AG08396 (cell line): ENCODE measurements at regions not wholly inside any gene's neighbourhood (a gene's known extent, or its start where the extent isn't known, plus 50 kb on each side); places are given as distances from the start of the nearest gene placed in this dataset.

ENCODE experiments used
- DNase-seq: peaks from one replicate; pipeline ENCODE4 v3.0.0; 2012; ENCODE audit warnings: low spot score, mixed read lengths

DNA sequence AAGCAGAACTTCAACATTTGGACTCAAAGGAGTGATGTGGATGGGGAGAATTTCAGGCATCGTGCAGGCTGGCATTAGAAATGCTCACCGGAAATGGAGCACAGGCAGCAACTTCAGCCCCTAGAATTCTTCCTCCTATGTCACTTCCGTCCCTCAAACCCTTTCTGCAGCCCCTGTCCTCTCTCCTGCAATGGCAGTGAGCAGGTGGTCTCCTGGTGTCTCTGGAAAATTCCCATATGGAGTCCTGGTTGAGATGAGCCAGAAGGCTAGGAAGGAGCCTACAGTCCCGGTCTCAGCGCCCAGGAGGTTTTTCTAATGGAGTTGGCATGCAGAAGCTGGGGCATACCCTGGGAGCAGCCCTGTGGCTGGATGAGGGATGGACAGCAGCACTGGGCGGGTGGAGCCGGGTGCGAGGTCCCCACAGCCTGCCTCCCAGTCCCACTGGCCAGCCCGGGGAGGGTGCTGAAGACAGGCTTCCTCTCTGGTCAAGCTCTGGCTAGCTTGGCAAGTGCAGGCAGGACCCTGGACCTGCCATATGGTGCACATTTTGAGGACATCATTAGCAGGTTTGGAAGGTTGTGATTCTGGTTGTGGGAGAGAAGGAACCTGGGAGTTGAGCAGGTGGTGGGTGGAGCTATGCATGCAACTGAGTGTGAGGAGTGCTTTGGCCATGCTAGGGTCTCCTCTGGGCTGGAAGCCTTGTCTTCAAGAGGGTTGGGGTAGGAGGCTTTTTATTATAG is 59.8 kb upstream of the B3GAT1 start:
- no peak for DNase-seq

DNA sequence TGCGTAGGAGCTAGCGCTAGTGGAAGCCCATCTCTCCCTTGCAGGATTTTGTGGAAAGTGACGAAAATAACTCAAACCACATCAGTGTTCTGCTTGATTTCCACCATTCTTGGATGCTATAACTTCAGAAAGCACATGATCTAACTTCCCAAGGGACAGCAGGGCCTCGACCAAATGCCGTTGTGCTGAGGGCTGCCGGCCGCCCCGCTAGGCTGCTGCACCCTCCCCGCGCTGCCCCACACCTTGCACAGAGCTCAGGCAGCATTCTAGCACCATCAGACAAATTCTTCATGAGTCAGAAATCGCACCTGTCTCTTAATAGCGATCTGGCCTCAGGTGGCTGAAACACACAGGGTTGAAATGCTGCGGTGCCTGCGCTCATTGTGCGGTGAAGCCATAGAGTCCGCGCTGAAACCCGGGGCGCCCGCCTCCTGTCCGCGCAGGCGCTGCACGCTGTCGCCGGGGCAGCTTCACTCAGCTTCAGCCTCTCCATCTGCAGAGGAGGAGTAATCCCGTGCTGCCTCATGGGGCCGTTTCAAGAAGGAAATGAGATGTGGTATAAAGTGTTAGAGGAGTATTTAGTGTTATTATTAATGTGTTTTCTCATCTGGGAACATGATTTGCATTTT is 59.2 kb upstream of the B3GAT1 start:
- no peak for DNase-seq

DNA sequence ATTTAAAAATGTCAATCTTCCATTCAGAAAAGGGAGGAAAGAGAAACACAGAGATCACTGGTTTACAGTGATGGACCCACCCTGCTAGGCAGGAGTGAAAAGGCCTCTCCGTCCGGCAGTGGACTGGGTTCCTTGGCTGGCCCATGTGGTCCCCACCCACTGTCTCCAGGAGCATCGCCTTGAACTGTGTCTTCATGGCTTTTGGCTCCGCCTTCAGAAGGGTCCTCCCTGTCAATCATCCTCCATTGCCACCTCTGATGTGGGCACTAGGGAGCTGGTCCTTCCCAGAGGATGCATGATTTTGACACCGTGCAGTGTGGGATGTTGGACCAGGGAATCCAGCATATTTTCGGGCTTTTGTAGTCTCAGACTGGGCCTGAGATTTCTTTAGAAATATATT is 58.2 kb upstream of the B3GAT1 start:
- no peak for DNase-seq

DNA sequence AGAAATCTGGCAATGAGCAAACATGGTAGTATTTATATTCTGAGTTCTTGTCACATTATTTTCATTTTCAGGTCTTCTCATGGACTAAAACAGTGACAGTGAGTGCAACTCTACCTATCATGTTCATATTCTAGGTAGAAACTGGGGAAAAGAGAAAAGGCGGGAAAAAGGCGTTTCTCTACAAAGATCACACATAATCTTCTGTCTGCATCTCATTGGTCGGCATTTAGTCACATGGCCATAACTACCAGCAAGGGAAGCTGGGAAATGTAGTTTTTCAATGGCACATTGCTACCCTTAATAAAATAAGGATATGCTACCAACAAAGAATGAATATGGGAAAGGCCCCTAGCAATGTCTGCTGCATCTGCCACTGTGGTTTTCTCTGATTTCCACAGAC is 57.6 kb upstream of the B3GAT1 start:
- peak; percentile 24 for DNase-seq

DNA sequence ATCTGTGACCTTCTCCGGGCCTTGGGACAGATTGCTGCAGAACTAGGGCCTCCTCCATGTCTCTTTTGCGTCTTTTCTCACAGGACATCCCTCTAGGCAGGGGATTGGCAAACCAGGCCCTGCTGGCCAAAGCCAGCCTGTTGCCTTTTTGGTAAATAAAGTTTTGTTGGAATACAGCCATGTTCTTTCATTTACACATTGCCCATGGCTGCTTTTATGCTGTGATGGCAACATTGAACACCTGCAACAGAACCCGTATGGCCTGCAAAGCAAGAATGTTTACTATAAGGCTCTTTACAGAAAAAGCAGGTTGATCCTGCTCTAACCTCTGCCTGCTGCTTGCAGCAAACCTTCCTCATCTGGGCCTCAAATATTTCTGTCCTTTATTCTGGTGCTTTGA is 56.8 kb upstream of the B3GAT1 start:
- DNase-seq: no peak

DNA sequence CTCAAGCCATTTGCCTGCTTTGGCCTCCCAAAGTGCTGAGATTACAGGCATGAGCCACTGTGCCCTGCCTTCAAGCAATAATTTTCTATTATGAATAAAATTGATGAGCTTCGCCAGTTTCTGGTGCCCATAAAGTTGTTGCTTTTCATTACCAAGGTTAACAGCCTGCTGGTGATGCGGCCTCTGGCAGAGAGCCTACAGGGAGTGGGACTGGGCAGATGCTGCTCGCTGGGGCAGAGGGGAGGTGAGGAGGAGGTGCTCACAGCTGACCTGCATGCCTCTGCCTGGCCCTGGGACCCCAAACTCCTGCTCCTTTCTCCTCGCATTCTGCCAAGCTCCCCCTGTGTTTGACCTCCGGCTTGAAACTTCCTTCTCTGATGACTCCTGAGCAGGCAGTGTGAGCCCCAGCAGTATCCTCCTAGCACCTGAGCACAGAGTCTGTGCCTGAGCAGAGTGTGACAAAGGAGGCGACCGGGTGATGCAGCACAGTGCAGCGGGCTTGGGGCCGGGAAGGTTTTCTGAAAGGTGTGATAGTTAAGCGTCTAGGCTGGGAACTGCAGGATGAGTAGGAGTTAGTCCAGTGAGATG is 56.1 kb upstream of the B3GAT1 start:
- DNase-seq: no peak

DNA sequence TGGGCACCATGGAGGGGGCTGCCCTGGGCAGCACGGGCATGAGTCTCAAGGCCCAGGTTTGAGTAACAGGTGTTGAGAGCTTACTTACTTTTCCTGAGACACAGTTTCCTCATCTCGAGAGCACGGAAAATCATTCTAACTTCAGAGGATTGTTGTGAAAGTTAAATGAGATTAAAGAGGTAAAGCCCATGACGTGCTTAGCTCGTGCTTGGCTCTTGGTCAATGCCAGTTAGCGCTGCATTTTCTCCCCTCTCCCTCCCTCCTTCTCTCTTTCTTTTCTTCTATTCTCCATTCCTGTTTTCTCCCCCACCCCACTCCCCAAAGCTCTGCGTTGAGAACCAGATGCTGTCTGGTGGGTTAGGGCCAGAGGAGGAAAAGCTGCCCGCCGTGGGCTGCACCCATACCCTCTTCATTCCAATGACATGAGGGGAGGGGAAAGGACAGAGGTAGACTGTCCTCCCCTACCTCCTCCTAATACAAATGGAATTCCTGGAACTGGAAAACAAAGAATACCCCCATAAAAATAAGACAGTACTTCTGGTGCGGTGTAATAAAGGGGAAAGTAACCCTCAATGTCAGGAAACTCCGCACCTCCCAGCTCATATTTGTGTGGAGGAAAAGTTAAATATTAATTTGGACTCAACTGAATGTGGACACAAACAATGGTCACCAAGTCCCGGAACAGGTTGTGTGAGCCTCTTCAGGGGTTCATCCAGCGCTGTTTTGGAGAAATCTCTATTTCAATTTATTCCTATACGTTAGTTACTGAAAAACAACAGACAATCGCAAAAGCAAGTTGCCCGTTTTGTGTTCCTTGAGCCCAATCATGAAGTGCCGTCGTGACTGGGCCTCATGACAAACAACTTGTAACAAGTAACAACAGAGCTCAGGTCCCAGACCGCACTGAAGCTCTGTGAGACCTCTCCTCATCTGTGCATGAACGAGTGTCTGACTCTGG is 54.8 kb upstream of the B3GAT1 start:
- DNase-seq: no peak

DNA sequence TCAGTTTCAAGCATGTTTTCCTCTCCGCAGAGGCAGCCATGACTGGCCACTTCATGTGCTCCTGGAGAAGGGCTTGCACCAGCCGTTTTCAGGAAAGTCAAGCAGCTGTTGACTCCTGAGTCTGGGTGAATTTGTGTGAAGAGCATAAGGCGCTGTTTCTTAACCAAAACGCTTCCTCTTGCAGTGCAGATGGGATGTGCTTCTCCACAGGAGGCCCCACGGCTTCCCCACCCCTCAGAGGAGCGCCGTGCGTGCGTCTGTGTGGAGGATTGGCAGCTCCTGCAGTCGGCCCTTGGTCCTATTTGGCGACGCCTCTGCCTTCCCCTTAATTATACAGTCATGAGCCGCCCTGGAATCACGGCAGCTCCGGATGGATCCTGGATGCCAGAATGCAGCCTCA is 54.1 kb upstream of the B3GAT1 start:
- DNase-seq: no peak

DNA sequence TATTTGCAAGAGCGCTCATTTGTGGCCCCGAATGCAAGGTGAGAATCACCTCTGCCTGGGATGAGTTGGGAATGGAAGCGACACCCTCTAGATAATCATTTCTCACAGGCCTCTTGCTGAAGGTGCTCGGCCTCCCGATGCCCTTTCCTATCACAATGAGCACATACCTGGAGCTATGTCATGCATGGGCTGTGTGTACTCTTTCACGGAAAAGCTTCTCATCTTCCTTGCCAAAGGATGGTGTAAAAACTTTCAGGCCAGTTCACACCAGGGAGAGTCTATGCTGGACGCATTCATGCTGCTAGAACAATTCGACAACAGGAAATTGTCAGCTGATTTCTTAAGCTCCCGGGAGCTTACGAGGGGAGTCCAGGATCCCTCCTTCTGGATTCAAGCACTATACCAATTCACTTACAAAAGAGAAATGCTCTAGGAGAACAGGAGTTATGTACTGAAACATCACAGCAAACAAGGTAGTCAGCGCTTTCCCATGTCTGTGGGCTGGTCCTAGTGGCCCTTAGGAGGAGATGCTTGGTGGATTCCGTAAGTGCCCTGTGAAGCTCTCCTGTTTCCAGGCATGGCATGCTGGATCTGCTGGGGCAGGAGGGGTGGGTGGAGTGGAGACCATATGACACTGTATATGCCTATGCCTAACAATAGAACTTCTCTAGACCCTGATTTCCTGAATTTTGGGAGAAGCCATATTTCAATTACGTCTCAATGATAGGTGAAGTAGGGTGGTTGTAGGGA is 53.1 kb upstream of the B3GAT1 start:
- DNase-seq: no peak

DNA sequence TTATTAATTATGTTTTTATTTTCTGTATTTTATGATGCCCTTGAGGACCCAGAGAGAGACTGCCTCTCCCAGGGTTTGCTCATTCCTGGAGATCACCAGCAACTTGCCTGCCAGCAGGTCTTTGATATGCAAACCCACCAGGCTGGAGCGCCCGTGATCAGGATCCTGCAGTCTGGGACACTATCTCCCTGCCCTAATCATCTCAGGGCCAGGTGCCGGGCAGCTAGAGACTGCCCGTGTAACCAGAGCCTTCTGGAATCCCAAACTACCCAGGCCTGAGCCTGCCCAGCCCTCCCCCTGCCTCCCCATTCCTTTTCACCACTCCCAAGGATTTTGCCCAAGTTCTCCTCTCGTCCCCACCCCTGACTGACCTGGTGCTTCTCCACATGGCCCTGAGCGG is 52.2 kb upstream of the B3GAT1 start:
- no peak for DNase-seq

DNA sequence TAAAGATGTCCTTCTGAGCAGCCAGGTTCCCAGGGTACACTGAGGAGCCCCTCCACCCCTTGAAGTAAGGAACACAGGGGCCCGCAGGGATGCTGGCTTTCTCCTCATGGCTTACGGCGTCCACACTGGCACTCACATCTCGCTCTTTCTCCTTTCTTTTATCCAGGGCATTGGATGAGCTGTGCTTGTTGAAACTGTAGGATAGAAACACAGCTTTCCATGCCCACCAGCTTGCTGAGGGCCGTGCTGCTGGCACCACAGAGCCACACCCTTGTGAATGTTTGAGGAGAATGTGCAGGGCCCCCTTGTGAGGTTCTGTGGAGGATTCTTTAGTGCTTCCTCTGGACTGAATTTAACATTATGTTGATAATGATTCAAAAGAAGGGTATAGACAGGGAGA is 51.7 kb upstream of the B3GAT1 start:
- DNase-seq: no peak
